HEK293 (cell line): ENCODE measurements at regions not wholly inside any gene's neighbourhood (a gene's known extent, or its start where the extent isn't known, plus 50 kb on each side); places are given as distances from the start of the nearest gene placed in this dataset.

Experiments used
- CTCF ChIA-PET: fragments of 350-600 bp; formaldehyde crosslinking; extraction: SDS; loops from one replicate; lab custom pipeline; 2021; ENCODE audit warnings: antibody characterized with exemption; lab: Yijun Ruan, JAX
- POLR2A ChIA-PET: fragments of 300-600 bp; formaldehyde crosslinking; extraction: SDS; loops from one replicate; lab custom pipeline; 2020; ENCODE audit warnings: antibody characterized with exemption, inconsistent platforms; lab: Yijun Ruan, JAX
- H3K27ac ChIP-seq: fragments of 200-500 bp; sonication (Bioruptor generic); 2 replicates; pipeline ENCODE4 v1.5.1; 2014; ENCODE audit warnings: low read depth, low read length, control low read depth, inconsistent platforms; ENCODE audit errors: extremely low read depth
- H3K36me3 ChIP-seq, 2 experiments: fragments of 200-500 bp in 1 of 2; sonication (Bioruptor generic) in 1 of 2; 1 replicate in 1 of 2; 2 replicates in 1 of 2; pipeline ENCODE4 v1.5.1; 2014 to 2017; ENCODE audit warnings: inconsistent platforms in 2 of 2, low read length in 2 of 2; ENCODE audit not compliant: control insufficient read depth in 2 of 2, insufficient read depth in 1 of 2
- H3K4me1 ChIP-seq: fragments of 200-500 bp; sonication (Bioruptor generic); 2 replicates; pipeline ENCODE4 v1.5.1; 2014; ENCODE audit warnings: mild to moderate bottlenecking, low read length, inconsistent platforms; ENCODE audit not compliant: control insufficient read depth, insufficient read depth
- H3K4me3 ChIP-seq: 2 replicates; pipeline ENCODE4 v1.5.1; 2011; ENCODE audit warnings: low read depth, mild to moderate bottlenecking, control low read depth, low read length, moderate library complexity
- H3K9me3 ChIP-seq: fragments of 200-500 bp; sonication (Bioruptor generic); 2 replicates; pipeline ENCODE4 v1.5.1; 2014; ENCODE audit warnings: low read depth, low read length, inconsistent platforms; ENCODE audit not compliant: control insufficient read depth, insufficient read depth
- BCL11B ChIP-seq: fragments of 450-650 bp; formaldehyde crosslinking; IDR thresholded peaks from 2 replicates; pipeline ENCODE4 v1.5.1; 2016; ENCODE audit warnings: low read depth, missing biosample characterization, missing genetic modification characterization
- GLIS1 ChIP-seq: fragments of 450-650 bp; formaldehyde crosslinking; IDR thresholded peaks from 2 replicates; pipeline ENCODE4 v1.5.1; 2016; ENCODE audit warnings: missing biosample characterization, missing genetic modification characterization
- HOXC10 ChIP-seq: sonication (generic); formaldehyde crosslinking; IDR thresholded peaks from 2 replicates; pipeline ENCODE4 v1.8.1; 2023; ENCODE audit warnings: mild to moderate bottlenecking, missing genetic modification reagents
- INSM2 ChIP-seq: fragments of 450-650 bp; formaldehyde crosslinking; IDR thresholded peaks from 2 replicates; pipeline ENCODE4 v1.5.1; 2016; ENCODE audit warnings: missing biosample characterization, missing genetic modification characterization
- KLF8 ChIP-seq: fragments of 450-650 bp; formaldehyde crosslinking; IDR thresholded peaks from 2 replicates; pipeline ENCODE4 v1.5.1; 2016; ENCODE audit warnings: missing biosample characterization, missing genetic modification characterization
- MZF1 ChIP-seq: fragments of 450-650 bp; formaldehyde crosslinking; IDR thresholded peaks from 2 replicates; pipeline ENCODE4 v1.5.1; 2017; ENCODE audit warnings: missing biosample characterization, missing genetic modification characterization, borderline replicate concordance
- PBX3 ChIP-seq: sonication (generic); formaldehyde crosslinking; IDR thresholded peaks from 2 replicates; pipeline ENCODE4 v1.8.1; 2022; ENCODE audit warnings: mild to moderate bottlenecking, moderate library complexity, missing genetic modification reagents
- PRDM1 ChIP-seq: fragments of 450-650 bp; formaldehyde crosslinking; IDR thresholded peaks from 2 replicates; pipeline ENCODE4; 2016; ENCODE audit warnings: missing biosample characterization, missing genetic modification characterization
- PRDM6 ChIP-seq: fragments of 450-650 bp; formaldehyde crosslinking; IDR thresholded peaks from 2 replicates; pipeline ENCODE4 v1.5.1; 2017; ENCODE audit warnings: missing biosample characterization, missing genetic modification characterization
- ZBTB48 ChIP-seq: fragments of 450-650 bp; formaldehyde crosslinking; IDR thresholded peaks from 2 replicates; pipeline ENCODE4 v1.5.1; 2016; ENCODE audit warnings: missing biosample characterization, missing genetic modification characterization
- ZEB2 ChIP-seq: fragments of 450-650 bp; formaldehyde crosslinking; IDR thresholded peaks from 2 replicates; pipeline ENCODE4 v1.5.1; 2016; ENCODE audit warnings: missing biosample characterization, missing genetic modification characterization
- ZIC2 ChIP-seq: fragments of 450-650 bp; formaldehyde crosslinking; IDR thresholded peaks from 2 replicates; pipeline ENCODE4 v1.5.1; 2016; ENCODE audit warnings: missing biosample characterization, missing genetic modification characterization
- ZNF174 ChIP-seq: fragments of 450-650 bp; formaldehyde crosslinking; IDR thresholded peaks from 2 replicates; pipeline ENCODE4 v1.5.0; 2017; ENCODE audit warnings: missing biosample characterization, mild to moderate bottlenecking, missing genetic modification characterization
- ZNF19 ChIP-seq: fragments of 450-650 bp; formaldehyde crosslinking; IDR thresholded peaks from 2 replicates; pipeline ENCODE4; 2016; ENCODE audit warnings: missing biosample characterization, missing genetic modification characterization, low read depth
- ZNF2 ChIP-seq: fragments of 450-650 bp; formaldehyde crosslinking; IDR thresholded peaks from 2 replicates; pipeline ENCODE4 v1.5.1; 2016; ENCODE audit warnings: missing biosample characterization, missing genetic modification characterization
- ZNF24 ChIP-seq: fragments of 450-650 bp; formaldehyde crosslinking; IDR thresholded peaks from 2 replicates; pipeline ENCODE4 v1.5.1; 2016; ENCODE audit warnings: missing biosample characterization, missing genetic modification characterization
- ZNF580 ChIP-seq: fragments of 450-650 bp; formaldehyde crosslinking; IDR thresholded peaks from 2 replicates; pipeline ENCODE4 v1.5.1; 2016; ENCODE audit warnings: missing biosample characterization, missing genetic modification characterization
- ZNF626 ChIP-seq: fragments of 450-650 bp; sonication (Bioruptor Pico); formaldehyde crosslinking; IDR thresholded peaks from 2 replicates; pipeline ENCODE4 v1.5.1; 2018; ENCODE audit warnings: missing biosample characterization, missing genetic modification characterization, inconsistent platforms
- ZNF645 ChIP-seq: fragments of 450-650 bp; formaldehyde crosslinking; IDR thresholded peaks from 2 replicates; pipeline ENCODE4; 2016; ENCODE audit warnings: missing biosample characterization, missing genetic modification characterization
- ZSCAN18 ChIP-seq: fragments of 450-650 bp; formaldehyde crosslinking; IDR thresholded peaks from 2 replicates; pipeline ENCODE4 v1.5.1; 2016; ENCODE audit warnings: missing biosample characterization, missing genetic modification characterization

GRCh38 chr15:85312486-85312885 lies 67.9 kb upstream of the AKAP13 start:
- Histone ChIP-seq H3K4me1 (0 out of 2 replicates have a peak, but pooled peaks cover 4% of the 10 kb centered on the region), H3K4me3 (no peak overlapping the region), H3K36me3 (no peaks in the 10 kb centered on the region), H3K9me3 (no peaks in the 10 kb centered on the region), H3K27ac (no peak overlapping the region)
- CTCF ChIA-PET = interaction anchor here (1.0 to 2.4 kb wide), 6 partner anchors 11 to 176 kb away, joined by 3 to 16 read pairs (median 4); no protein-coding TSS in a partner anchor
- no peak for TF ChIP-seq MZF1 (tag by site-specific recombination)
- no peak for TF ChIP-seq BCL11B (tag by site-specific recombination)
- no peak for TF ChIP-seq ZNF19 (tag by site-specific recombination)
- no peak for TF ChIP-seq ZIC2 (tag by site-specific recombination)
- TF ChIP-seq PRDM1 (tag by site-specific recombination) = no peak
- TF ChIP-seq ZNF626 = no peak
- no peak for TF ChIP-seq ZNF174 (tag by site-specific recombination)
- TF ChIP-seq ZNF580 (tag by site-specific recombination) = no peak
- TF ChIP-seq KLF8 (tag by site-specific recombination) = no peak
- TF ChIP-seq PRDM6 (tag by site-specific recombination) = no peak
- TF ChIP-seq ZEB2 (tag by site-specific recombination) = no peak
- no peak for TF ChIP-seq ZNF24 (tag by site-specific recombination)
- TF ChIP-seq PBX3 (CRISPR knock-in tag) = no peak
- no peak for TF ChIP-seq ZNF645
- no peak for TF ChIP-seq INSM2 (tag by site-specific recombination)
- no peak for TF ChIP-seq HOXC10
- TF ChIP-seq ZNF2 (tag by site-specific recombination) = no peak
- TF ChIP-seq ZSCAN18 (tag by site-specific recombination) = no peak
- TF ChIP-seq ZBTB48 (tag by site-specific recombination) = no peak
- no peak for TF ChIP-seq GLIS1 (tag by site-specific recombination)
- POLR2A ChIA-PET = interaction anchor here (0.7 kb wide), 1 partner anchor 21 kb away, joined by 3 read pairs; no protein-coding TSS in a partner anchor
